IMR-90 (cell line): ENCODE measurements at regions not wholly inside any gene's neighbourhood (a gene's known extent, or its start where the extent isn't known, plus 50 kb on each side); places are given as distances from the start of the nearest gene placed in this dataset.

Experiments used
- ATAC-seq: fragments of 200-7000 bp; cut with Tn5 transposase; 2 replicates; pipeline ENCODE4 v1.9.1; 2020; ENCODE audit warnings: low read depth, mild to moderate bottlenecking, moderate library complexity
- BruUV-seq: library from RNA; stranded (reverse); fragments of 400-500 nt; replicated peaks from 2 replicates; lab custom pipeline; 2021; lab: Mats Ljungman, UMichigan
- CTCF ChIA-PET: fragments of 300-600 bp; formaldehyde crosslinking; extraction: SDS; loops from one replicate; lab custom pipeline; 2021; ENCODE audit warnings: antibody characterized with exemption; lab: Yijun Ruan, JAX
- POLR2A ChIA-PET: fragments of 300-600 bp; sonication (Branson Sonifier 250); formaldehyde crosslinking; loops from one replicate; lab custom pipeline; 2022; ENCODE audit warnings: antibody characterized with exemption; ENCODE audit not compliant: unreplicated experiment; lab: Charles Lee
- DNase-seq: peaks from one replicate; pipeline ENCODE4 v3.0.0; 2013
- H2AFZ ChIP-seq: replicated peaks from 2 replicates; pipeline ENCODE3; 2013; ENCODE audit warnings: low read length, mild to moderate bottlenecking; ENCODE audit not compliant: poor library complexity
- H2AK5ac ChIP-seq: 2 replicates; pipeline ENCODE4 v1.6.1; 2013; ENCODE audit warnings: low read depth, low read length, inconsistent platforms
- H2AK9ac ChIP-seq: replicated peaks from 2 replicates; pipeline ENCODE3; 2013; ENCODE audit warnings: mild to moderate bottlenecking, low read depth, low read length, moderate library complexity; ENCODE audit not compliant: poor library complexity
- H2BK120ac ChIP-seq: 2 replicates; pipeline ENCODE4 v1.6.1; 2013; ENCODE audit warnings: low read depth, low read length, inconsistent platforms
- H2BK15ac ChIP-seq: 3 replicates; pipeline ENCODE4 v1.6.1; 2013; ENCODE audit warnings: low read depth, low read length, inconsistent platforms
- H2BK20ac ChIP-seq: 2 replicates; pipeline ENCODE4 v1.6.1; 2013; ENCODE audit warnings: low read depth, mild to moderate bottlenecking, inconsistent platforms, low read length, moderate library complexity
- H2BK5ac ChIP-seq: 2 replicates; pipeline ENCODE4 v1.6.1; 2013; ENCODE audit warnings: mild to moderate bottlenecking, low read depth, low read length, inconsistent platforms; ENCODE audit not compliant: poor library complexity, severe bottlenecking
- H3K14ac ChIP-seq: replicated peaks from 2 replicates; pipeline ENCODE4 v1.6.1; 2013; ENCODE audit warnings: low read depth, low read length, inconsistent platforms
- H3K18ac ChIP-seq: 2 replicates; pipeline ENCODE4 v1.6.1; 2013; ENCODE audit warnings: low read depth, low read length, control low read depth
- H3K23ac ChIP-seq: 2 replicates; pipeline ENCODE4 v1.6.1; 2013; ENCODE audit warnings: low read depth, low read length, inconsistent platforms
- H3K27ac ChIP-seq: 2 replicates; pipeline ENCODE4 v1.5.1; 2013; ENCODE audit warnings: mild to moderate bottlenecking, control low read depth, low read length; ENCODE audit not compliant: insufficient read depth
- H3K27me3 ChIP-seq: 2 replicates; pipeline ENCODE4 v1.6.1; 2013; ENCODE audit warnings: low read length; ENCODE audit not compliant: control insufficient read depth, insufficient read depth
- H3K36me3 ChIP-seq: 2 replicates; pipeline ENCODE4 v1.6.1; 2013; ENCODE audit warnings: low read length, mixed read lengths; ENCODE audit not compliant: control insufficient read depth, insufficient read depth
- H3K4ac ChIP-seq: 2 replicates; pipeline ENCODE4 v1.6.1; 2013; ENCODE audit warnings: low read depth, low read length, inconsistent platforms
- H3K4me1 ChIP-seq: 2 replicates; pipeline ENCODE4 v1.6.1; 2013; ENCODE audit warnings: low read length, mixed read lengths; ENCODE audit not compliant: control insufficient read depth, insufficient read depth
- H3K4me2 ChIP-seq: 2 replicates; pipeline ENCODE4 v1.6.1; 2013; ENCODE audit warnings: low read depth, mild to moderate bottlenecking, control low read depth, low read length, moderate library complexity
- H3K4me3 ChIP-seq: 2 replicates; pipeline ENCODE4 v1.5.1; 2013; ENCODE audit warnings: low read depth, mild to moderate bottlenecking, control low read depth, low read length, moderate library complexity; ENCODE audit not compliant: insufficient read depth
- H3K56ac ChIP-seq: 2 replicates; pipeline ENCODE4 v1.6.1; 2013; ENCODE audit warnings: low read length, inconsistent platforms; ENCODE audit not compliant: insufficient read depth; ENCODE audit errors: extremely low read depth
- H3K79me1 ChIP-seq, 2 experiments: 2 replicates each; pipeline ENCODE4 v1.6.1; 2013; ENCODE audit warnings: low read length in 2 of 2, inconsistent platforms in 1 of 2, low read depth in 1 of 2
- H3K9ac ChIP-seq: 2 replicates; pipeline ENCODE4 v1.6.1; 2013; ENCODE audit warnings: low read depth, low read length, control low read depth
- H3K9me1 ChIP-seq: 2 replicates; pipeline ENCODE4 v1.6.1; 2013; ENCODE audit warnings: low read length, inconsistent platforms; ENCODE audit not compliant: insufficient read depth
- H3K9me3 ChIP-seq: 2 replicates; pipeline ENCODE4 v1.6.1; 2013; ENCODE audit warnings: low read length; ENCODE audit not compliant: control insufficient read depth, insufficient read depth
- H4K20me1 ChIP-seq: 2 replicates; pipeline ENCODE4 v1.6.1; 2013; ENCODE audit warnings: low read length, inconsistent platforms; ENCODE audit not compliant: insufficient read depth
- H4K5ac ChIP-seq: 2 replicates; pipeline ENCODE4 v1.6.1; 2013; ENCODE audit warnings: mild to moderate bottlenecking, low read depth, low read length, control low read depth
- H4K8ac ChIP-seq, 2 experiments: 2 replicates each; pipeline ENCODE4 v1.6.1; 2013; ENCODE audit warnings: low read depth in 2 of 2, low read length in 2 of 2, control low read depth in 1 of 2, inconsistent platforms in 1 of 2
- H4K91ac ChIP-seq: 2 replicates; pipeline ENCODE4 v1.6.1; 2013; ENCODE audit warnings: low read depth, low read length, inconsistent platforms; ENCODE audit not compliant: insufficient read depth
- BHLHE40 ChIP-seq: fragments of 150-350 bp; IDR thresholded peaks from 2 replicates; pipeline ENCODE4 v1.6.1; 2016; ENCODE audit warnings: mild to moderate bottlenecking, low read depth, low read length
- POLR2A ChIP-seq: IDR thresholded peaks from 2 replicates; pipeline ENCODE4 v1.6.1; 2012; ENCODE audit warnings: mild to moderate bottlenecking, low read depth, low read length
- RCOR1 ChIP-seq: IDR thresholded peaks from 2 replicates; pipeline ENCODE4 v1.6.1; 2012; ENCODE audit warnings: mild to moderate bottlenecking, low read length, improper control_type of control experiment; ENCODE audit not compliant: insufficient replicate concordance
- WGBS, 2 experiments: methylation state at CpG; one replicate each; pipeline versions ENCODE4 v1.1.5 to v1.1.7; 2013; ENCODE audit warnings: missing lambda C conversion rate in 2 of 2; ENCODE audit not compliant: insufficient read length in 1 of 2; ENCODE audit errors: extremely low coverage in 2 of 2; 5-methylcytosine and 5-hydroxymethylcytosine counted together
- dilution Hi-C: fragments of 300-500 bp; cut with HindIII; formaldehyde crosslinking; loops from one replicate; pipeline ENCODE4 v1.14.3; 2018; ENCODE audit warnings: low sequenced_read_pairs; ENCODE audit not compliant: unreplicated experiment
- in situ Hi-C: fragments of 300-500 bp; cut with MboI; formaldehyde crosslinking; loops from 3 replicates; pipeline ENCODE4 v1.14.3; 2019; ENCODE audit warnings: low sequenced_read_pairs, inconsistent platforms, mixed read lengths
- intact Hi-C: fragments of 100-400 bp; cut with micrococcal nuclease; formaldehyde crosslinking; loops from 2 replicates; pipeline ENCODE4 v1.10.0; 2022
- TF ChIP-seq, protein P1 (sequence below): conservative IDR thresholded peaks from 2 replicates; pipeline ENCODE4 v1.5.1; 2012; ENCODE audit warnings: mild to moderate bottlenecking, low read depth, low read length, improper control_type of control experiment

- Histone ChIP-seq H3K14ac (no peak overlapping the region), H3K56ac (no peak overlapping the region), H2AFZ (peak overlapping the region; percentile 28), H4K20me1 (no peaks in the 10 kb centered on the region), H3K27ac (no peak overlapping the region), H3K4ac (peak overlapping the region; percentile 59), H3K18ac (peak overlapping the region; percentile 3; the same call in 1 of the 2 replicates), H3K27me3 (no peaks in the 10 kb centered on the region), H3K4me2 (no peak overlapping the region), H3K9me1 (peaks cover 3% of the 10 kb centered on the region), H4K5ac (peak overlapping the region; percentile 18; the same call in 1 of the 2 replicates), H3K9me3 (no peaks in the 10 kb centered on the region), H3K4me1 (peaks cover 9% of the 10 kb centered on the region), H2BK120ac (peak overlapping the region; percentile 67), H4K91ac (peak overlapping the region; percentile 31; the same call in 1 of the 2 replicates), H2BK20ac (peak overlapping the region; percentile 79), H3K23ac (no peak overlapping the region), H2BK15ac (0 out of 3 replicates have a peak overlapping the region, but pooled peaks have one; percentile 70), H2AK9ac (no peak overlapping the region), H3K4me3 (no peak overlapping the region), H3K36me3 (no peaks in the 10 kb centered on the region), H2AK5ac (peak overlapping the region; percentile 60; the same call in 1 of the 2 replicates), H4K8ac (peak overlapping the region; percentile 12 to 55; a peak in 1 of 4 replicates), H2BK5ac (no peak overlapping the region), H3K9ac (no peak overlapping the region), H3K79me1 (no peaks in the 10 kb centered on the region)
- ChIA-PET POLR2A (no interaction called here), CTCF (no interaction called here)
- dilution Hi-C loops (no loop called here), in situ Hi-C loops (no loop called here), intact Hi-C loops (no loop called here)
- ATAC-seq, result peak; percentile 25; the same call in 1 of the 2 replicates
- no CpG with 5 or more reads among the region's 3 CpGs for WGBS, 2 experiments
- no peak for DNase-seq
- no TSS peak for BruUV-seq
- TF ChIP-seq, protein P1, sequence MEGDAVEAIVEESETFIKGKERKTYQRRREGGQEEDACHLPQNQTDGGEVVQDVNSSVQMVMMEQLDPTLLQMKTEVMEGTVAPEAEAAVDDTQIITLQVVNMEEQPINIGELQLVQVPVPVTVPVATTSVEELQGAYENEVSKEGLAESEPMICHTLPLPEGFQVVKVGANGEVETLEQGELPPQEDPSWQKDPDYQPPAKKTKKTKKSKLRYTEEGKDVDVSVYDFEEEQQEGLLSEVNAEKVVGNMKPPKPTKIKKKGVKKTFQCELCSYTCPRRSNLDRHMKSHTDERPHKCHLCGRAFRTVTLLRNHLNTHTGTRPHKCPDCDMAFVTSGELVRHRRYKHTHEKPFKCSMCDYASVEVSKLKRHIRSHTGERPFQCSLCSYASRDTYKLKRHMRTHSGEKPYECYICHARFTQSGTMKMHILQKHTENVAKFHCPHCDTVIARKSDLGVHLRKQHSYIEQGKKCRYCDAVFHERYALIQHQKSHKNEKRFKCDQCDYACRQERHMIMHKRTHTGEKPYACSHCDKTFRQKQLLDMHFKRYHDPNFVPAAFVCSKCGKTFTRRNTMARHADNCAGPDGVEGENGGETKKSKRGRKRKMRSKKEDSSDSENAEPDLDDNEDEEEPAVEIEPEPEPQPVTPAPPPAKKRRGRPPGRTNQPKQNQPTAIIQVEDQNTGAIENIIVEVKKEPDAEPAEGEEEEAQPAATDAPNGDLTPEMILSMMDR, result no peak
- TF ChIP-seq BHLHE40 (no peak), RCOR1 (no peak), POLR2A (no peak)
Observed at GRCh38 chr4:147194114-147194513, 248.4 kb upstream of the TTC29 start.
